Astrocyte of the cerebellum (primary cell): ENCODE measurements at regions not wholly inside any gene's neighbourhood (a gene's known extent, or its start where the extent isn't known, plus 50 kb on each side); places are given as distances from the start of the nearest gene placed in this dataset.
A peak's percentile ranks its signal among the peaks of the same experiment; 100 is the strongest.

Experiments used
- DNase-seq: peaks from one replicate; pipeline ENCODE4 v3.0.0-alpha.2; 2011; ENCODE audit warnings: low read depth
- H3K4me3 ChIP-seq: 2 replicates; pipeline ENCODE4 v1.5.1; 2011; ENCODE audit warnings: mild to moderate bottlenecking, low read depth, low read length, moderate library complexity
- CTCF ChIP-seq: IDR thresholded peaks from 2 replicates; pipeline ENCODE4 v1.5.1; 2012; ENCODE audit warnings: low read length, low read depth, moderate library complexity, mild to moderate bottlenecking; ENCODE audit errors: missing control alignments
- in situ Hi-C: cut with HindIII; loops from 2 replicates; pipeline ENCODE4 v1.10.0; 2017; ENCODE audit warnings: low sequenced_read_pairs

GRCh38 chr1:221869779-221870178, 127.9 kb upstream of the DUSP10 start:
- in situ Hi-C loops, result no loop called here
- no peak for DNase-seq
- no peak for TF ChIP-seq CTCF
- no peak overlapping the region for H3K4me3 ChIP-seq

DNA sequence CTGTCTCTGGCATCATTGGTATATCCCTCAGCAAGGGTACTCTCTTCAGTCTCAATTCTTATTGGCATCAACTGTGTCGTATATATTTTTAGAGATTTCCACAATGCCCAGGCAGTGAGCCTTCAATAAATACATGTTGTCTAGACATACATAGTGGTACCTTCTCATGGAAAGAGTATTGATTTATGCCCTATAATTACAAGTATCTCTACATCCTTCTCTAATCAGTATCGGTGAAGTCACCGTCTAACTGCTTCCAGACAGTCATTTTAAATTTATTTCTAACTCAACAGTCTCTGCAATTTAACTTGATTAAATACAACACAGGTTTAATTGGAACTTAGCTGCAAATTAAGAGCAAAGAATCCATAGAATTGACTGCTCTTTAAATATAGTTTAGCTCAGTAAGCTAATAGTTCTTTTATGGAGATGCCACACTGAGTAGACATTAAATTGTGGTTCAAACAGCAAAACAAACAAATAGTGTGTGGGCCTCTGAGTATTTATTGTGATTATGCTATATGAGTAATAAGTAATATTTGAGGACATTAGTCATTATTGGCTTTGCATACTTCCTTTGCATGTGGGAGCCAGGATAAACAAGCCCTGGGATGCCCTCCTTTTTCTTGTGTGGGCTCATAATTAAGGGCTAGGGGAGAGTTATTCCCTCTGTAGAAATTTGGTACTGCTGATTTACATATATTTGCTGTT, 126.9 kb upstream of the DUSP10 start:
- in situ Hi-C loops, result no loop called here
- no peak for TF ChIP-seq CTCF
- H3K4me3 ChIP-seq, result no peak overlapping the region
- peak; percentile 50 for DNase-seq

DNA sequence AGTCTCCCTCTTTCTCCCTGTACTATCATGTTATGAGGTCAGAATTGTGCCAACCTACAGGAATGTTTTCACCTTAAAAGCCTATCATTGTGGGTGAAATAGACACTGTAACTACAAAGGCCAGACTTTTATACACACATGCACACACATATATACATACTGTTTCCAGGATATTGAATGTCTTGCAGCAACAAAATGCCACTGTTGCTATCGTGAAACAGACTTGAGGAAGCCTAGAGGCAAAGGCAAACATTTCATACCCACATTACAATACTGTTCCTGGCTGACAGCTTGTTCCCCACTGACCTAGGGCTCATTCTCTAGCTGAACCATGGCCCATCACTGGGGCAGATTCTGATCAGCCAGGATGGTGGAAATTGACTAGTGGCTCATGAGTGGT, 125.1 kb upstream of the DUSP10 start:
- DNase-seq, result no peak
- no peak overlapping the region for H3K4me3 ChIP-seq
- in situ Hi-C loops, result no loop called here
- TF ChIP-seq CTCF, result no peak

GRCh38 chr1:221865808-221866207, 123.9 kb upstream of the DUSP10 start:
- TF ChIP-seq CTCF, result no peak
- in situ Hi-C loops, result no loop called here
- DNase-seq, result no peak
- H3K4me3 ChIP-seq, result no peak overlapping the region

DNA sequence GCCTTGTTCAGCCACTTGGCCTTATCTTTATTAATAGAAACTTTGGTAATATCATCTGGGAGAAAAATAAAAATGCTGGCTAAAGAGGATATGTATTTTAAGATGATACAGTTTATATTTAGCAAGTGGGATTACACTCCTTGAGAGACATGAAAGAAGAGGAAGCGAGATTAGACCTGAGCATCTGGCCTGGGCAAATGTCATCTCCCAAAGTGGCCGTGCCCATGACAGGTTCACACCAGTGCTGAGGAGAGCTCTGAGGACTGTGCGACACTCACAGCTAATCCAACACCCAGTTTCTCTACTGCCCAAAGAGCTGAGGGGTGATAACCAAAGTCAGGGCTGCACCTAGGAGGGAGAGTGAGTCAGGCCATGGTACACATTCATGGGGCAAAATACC, 121.7 kb upstream of the DUSP10 start:
- TF ChIP-seq CTCF, result no peak
- in situ Hi-C loops, result no loop called here
- no peak for DNase-seq
- no peak overlapping the region for H3K4me3 ChIP-seq

GRCh38 chr1:221862971-221863370, 121.1 kb upstream of the DUSP10 start:
- H3K4me3 ChIP-seq, result no peak overlapping the region
- no peak for DNase-seq
- in situ Hi-C loops, result no loop called here
- TF ChIP-seq CTCF, result no peak
